CD4-positive, alpha-beta T cell treated with Interleukin-6 for 4 hours (primary cell): ENCODE measurements at regions not wholly inside any gene's neighbourhood (a gene's known extent, or its start where the extent isn't known, plus 50 kb on each side); places are given as distances from the start of the nearest gene placed in this dataset.
"Not testable (repeated sequence)": the region's sequence is repeated elsewhere in the genome, so short reads cannot be mapped to it uniquely, and the experiment has no call there.

ENCODE experiments used
- DNase-seq: peaks from one replicate; pipeline ENCODE4 v3.0.0-alpha.2; 2020; ENCODE audit warnings: mixed read lengths

DNA sequence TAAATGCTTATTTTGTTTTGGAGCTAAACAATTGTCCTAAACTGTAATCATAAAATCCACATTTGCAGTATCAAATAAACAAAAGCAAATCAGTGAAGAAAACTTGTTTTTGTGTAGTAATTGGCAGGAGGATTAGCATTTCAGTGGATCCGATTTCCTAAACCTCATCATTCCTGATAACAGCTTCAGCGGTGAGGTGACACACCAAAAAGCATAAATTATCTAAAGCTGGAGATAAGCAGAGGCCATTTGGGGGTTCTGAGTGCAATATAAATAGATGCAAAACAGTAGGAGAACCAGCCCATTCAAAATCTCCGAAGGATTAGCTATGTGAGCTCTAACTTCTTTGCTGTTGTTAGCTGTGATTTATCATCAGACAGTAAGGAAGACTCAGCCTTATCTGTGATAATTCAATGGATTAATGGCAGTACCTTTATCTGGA, 235.8 kb downstream of the EPHA7 start:
- no peak for DNase-seq

DNA sequence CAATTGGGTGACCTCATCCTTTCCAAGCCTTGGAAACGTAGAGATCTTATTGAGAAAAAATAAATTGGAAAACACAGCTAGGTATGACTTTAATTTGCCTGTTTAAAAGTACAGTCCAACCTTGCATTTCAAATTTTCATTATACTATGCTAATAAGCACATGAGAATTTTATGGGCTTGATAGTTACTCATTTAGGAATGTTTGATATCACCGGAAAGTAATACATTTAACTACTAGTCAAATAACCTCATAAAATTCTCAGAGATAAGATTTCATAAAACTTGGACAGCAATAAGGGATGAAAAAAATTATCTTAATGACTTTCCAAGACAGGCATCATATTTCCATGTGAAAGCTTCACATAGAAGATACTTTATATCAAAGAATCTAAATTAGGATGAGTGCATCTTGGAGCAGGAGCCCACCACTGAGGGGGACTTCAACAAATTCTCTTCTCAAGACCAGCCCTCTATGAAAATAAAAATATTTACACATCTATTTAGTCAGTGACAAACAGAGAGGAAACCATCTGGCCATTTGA, 236.3 kb downstream of the EPHA7 start:
- DNase-seq, result no peak

DNA sequence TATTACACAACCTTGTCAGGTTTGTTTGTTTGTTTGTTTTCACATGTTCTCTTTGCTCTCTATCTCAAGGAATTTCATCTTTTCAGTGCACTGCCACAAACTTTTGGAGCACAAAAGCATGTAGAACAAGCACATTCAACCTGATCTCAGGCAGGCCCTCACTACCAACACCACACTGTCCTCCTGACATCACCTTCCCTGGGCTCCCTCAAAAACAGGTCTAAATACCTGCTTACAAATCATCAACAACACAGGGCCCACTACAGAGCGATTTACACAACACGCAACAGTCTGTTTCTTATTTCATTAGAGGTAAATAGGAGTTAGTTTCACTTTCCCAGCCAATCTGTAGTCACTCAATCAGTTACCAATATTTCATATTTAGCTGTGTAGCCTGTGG, 241.4 kb downstream of the EPHA7 start:
- DNase-seq, result no peak

DNA sequence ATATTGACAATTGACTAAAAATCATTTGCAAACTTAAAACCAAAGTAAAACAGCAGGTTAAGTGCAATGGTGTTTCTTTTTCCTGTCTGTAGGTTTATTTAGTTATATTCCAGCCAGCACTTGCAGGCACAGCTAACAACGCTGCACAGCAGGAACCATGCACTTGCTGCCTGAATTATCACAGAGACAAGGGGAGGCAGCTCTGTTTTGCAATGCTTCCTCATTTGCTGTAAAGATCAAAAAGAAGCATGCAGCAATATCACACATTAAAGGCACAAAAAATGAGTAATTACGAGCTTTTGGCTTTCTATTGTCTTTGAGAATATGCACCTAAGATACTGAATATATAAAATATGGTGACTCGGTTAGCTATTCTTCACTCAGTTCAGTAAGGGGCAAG, 241.9 kb downstream of the EPHA7 start:
- no peak for DNase-seq

DNA sequence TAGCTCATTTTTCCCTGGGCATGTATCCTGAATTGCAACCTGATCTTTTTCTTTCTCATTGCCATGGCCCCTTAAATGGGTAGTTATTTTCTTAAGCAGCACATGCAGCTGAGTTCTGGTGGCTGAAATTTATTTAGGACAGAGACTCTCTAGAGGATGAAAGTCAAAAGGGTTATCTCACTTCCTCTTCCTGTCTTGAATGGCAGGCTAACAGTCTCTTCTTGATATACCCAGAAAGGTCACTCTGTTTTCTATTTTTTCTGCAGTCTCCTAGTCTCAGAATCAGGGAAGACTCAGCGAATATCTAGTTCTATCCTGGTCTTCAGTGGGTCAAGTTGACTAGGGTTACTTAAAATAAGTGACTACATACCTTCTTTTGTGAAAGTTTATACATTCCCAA, 243.3 kb downstream of the EPHA7 start:
- no peak for DNase-seq

DNA sequence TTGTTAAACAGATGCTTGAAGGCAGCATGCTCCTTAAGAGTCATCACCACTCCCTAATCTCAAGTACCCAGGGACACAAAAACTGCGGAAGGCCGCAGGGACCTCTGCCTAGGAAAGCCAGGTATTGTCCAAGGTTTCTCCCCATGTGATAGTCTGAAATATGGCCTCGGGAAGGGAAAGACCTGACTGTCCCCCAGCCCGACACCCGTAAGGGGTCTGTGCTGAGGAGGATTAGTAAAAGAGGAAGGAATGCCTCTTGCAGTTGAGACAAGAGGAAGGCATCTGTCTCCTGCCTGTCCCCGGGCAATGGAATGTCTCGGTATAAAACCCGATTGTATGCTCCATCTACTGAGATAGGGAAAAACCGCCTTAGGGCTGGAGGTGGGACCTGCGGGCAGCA, 245.8 kb downstream of the EPHA7 start:
- DNase-seq, result not testable (repeated sequence)

DNA sequence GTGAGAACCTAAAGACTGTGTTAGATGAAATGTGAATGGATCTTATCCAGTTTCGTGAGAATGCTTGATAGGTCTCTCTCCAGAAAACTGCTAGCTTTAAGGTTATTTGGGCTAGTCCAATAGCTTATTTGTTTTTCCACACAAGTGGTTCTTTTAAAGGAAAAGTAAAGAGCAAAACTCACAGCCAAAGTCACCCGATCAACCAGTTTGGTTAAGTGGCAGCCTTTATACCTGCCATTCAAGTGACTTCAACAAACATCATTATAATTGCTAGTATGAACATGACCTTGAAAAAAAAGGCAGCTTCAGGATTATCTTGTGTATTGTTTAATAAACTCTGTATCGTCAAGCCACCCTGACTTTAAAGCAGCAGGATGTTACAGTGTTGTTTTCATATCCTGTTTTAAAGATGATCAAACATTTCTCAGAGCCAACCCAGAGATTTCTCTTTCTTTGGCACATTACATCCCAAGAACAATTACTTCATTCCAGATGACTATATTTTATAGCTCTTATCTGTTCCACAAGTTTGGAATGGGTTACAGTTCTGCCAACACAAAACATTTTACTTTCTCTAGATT, 253.4 kb downstream of the EPHA7 start:
- DNase-seq, result no peak

DNA sequence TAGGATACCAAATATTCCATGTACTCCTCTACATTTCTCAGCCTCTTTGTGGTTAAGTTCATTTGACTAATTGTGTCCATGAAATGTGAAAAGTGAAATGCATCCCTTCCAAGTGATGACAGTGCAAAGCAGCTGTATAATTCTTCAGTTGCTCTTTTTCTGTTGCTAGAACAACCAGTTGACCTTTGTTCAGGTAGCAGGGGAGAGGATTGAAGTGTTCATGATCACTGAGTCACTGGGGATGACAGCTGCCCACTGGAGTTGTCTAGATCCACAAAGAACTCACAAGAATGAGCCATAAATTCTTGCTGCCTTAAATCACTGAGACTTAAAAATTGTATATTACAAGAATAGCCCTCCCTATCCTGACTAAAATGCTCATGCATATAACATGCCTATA, 254.6 kb downstream of the EPHA7 start:
- DNase-seq, result no peak

DNA sequence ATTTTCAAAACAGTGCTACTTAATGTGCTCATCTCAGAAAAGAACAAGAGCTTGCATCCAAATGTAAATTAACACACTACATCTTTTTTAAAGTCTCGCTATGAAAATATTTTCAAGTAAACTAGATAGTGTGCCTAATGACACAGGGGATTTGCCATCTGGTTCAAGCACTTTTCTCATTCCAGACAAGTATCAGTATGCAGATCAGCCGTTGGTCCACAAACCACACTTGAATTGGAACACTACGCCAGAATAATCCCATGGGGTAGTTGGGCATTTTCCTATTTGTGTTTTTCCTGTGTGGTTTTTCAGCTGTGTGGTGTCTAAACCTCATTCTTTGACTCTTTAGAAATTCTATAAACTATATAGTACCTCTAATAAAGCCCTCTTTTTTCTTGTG, 256.2 kb downstream of the EPHA7 start:
- no peak for DNase-seq

DNA sequence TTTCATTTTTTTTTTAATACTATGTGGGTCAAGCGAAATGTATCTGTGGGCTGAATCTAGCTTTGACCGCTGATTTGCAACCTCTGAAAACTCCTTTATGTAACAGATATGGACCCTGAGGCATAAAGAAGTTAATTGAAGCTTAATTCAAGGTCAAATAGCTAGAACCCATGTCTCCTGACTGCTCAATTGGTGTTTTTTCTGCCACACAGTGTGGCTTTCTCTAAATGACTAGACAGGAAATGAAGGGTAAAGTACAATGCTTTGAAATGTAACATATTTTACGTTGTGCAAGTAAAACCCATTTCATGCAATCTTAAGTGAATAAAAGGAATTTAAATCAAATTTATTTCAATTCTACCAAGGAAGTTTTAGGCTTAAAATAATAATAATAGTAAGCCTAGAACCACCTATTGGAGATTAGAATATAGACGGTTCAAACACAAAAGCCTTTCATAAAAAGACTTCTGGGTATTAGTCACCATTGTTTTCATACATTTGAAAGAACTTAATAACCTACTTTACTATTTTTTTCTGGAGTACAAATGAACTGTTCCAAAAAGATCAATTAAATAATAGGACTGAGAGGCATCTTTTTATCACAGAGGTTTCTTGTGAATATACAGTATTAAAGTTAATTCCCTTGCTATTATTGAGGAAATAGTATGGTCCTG, 279.8 kb downstream of the EPHA7 start:
- DNase-seq, result no peak

DNA sequence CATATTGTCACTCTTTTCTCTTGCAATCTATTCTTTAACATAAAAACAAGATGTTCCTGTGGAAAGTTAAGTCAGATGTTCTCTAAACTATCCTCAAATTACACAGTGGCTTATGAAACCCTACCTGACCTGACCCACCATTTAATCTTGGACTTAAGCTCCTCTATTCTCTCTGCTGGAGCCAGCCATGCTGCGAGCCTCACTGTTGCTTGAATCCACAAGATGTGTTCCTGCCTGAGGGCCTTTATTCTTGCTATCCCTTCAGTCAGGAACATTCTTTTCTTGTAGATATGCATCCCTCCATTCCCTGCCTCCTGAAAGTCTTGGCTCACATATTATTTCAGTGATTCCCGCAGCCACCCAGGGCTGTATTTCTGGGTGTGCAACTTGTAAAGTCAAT, 283.2 kb downstream of the EPHA7 start:
- no peak for DNase-seq

DNA sequence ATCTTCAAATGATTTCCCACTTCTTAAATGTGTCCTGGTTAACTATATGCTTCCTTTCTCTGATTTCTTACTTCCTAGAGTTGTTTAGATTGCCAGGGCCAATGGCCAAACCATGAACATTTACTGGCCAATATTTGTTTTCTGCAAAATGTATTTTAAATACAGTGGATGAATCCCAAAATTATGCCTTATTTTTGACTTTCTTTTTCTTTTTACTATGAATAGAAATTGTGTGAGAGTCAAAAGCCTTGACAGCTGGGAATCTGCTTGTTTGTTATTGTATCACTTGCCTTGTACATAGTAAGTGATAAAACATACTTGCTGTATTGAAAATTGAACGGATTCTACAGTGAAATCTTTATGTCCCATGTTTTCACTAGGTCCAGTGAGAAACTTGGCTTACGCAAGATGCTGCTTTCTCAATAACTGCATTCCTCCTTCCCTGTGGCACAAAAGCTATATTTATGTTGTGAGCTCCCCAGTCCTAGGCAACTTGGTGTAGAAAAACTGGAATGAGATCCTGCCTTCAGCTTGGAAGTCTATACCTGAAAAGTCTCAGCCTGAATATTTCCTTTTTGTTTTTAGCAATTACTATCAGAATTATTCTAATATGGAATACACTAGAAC, 295.2 kb downstream of the EPHA7 start:
- DNase-seq, result no peak

DNA sequence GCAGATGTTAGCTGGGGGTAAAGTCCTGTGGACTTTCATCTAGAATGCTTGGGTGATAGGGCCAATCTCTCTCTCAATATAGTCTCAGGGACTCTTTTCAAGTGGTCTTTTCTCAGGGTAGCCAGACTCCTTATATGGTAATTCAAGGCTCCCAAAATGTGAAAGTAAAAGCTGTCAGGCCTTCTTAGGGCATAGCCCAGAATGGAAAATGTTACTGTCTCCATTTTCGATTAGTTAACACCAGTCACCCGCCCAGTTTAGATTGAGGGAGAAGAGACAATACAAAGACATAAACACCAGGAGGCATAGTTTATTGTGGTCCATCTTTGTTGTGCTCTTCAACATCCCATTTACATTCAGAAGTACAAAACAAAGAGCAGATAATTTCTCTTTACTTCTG, 295.8 kb downstream of the EPHA7 start:
- DNase-seq, result no peak

DNA sequence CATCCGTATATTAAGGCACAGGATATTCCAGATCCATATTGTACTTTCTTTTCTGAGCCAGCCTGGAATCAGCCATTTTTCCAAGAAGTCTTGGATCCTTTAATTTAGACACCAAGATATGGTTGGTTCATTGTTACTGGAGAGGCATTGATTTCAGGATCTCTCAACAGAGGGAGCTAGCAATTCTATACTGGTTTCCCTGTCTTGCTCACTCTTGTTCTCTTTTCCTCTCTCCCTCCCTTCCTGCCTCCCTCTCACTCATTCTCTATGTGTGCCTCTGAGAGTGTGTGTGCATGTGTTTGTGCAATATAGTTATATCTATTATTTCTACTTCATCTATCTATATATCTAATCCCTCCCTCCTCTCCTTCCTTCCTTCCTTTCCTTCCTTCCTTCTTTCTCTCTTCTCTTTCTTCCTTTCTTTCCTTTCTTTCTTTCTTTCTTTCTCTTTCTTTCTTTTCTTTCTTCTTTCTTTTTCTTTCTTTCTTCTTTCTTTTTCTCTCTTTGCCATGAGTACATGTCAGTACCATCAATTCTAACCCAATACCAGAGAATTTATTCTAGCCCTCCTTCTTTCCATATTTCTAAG, 299.1 kb downstream of the EPHA7 start:
- DNase-seq, result no peak

DNA sequence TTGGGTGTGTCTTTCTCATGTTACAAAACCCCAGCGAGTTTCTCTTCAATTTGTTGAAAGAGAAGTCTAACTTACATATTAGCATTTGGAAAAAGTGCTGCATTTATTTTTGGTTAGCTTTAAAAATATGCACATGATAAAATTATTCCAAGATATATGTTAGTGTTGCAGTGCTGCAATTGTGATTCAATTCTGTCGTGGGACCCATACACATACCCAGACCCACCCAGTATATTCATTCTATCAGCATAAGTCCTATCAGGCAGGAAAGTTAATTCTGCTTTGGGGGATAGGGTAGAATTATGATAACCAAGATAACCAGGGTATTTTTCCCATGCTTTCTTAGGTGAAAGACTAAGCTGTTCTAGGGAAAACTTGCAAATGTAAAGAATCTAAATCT, 313.5 kb downstream of the EPHA7 start:
- no peak for DNase-seq

DNA sequence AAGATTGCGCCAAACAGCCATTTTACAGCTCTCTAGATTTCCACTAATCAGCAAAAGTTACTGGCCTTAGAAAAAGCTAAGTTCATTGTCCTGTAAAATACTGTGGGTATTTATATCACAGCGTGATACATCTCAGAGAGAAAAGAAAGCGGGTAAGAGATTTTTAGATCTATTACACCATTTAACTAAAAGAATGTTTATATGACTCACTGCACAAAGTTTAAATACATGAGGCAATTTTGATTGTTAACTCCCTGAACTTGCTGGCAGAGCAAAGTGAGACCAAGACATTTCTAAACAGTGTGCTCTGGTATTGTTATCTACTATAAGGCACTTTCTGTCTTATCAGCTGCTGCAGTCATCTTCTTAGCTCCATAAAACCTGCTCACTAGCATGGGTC, 314.3 kb downstream of the EPHA7 start:
- no peak for DNase-seq

DNA sequence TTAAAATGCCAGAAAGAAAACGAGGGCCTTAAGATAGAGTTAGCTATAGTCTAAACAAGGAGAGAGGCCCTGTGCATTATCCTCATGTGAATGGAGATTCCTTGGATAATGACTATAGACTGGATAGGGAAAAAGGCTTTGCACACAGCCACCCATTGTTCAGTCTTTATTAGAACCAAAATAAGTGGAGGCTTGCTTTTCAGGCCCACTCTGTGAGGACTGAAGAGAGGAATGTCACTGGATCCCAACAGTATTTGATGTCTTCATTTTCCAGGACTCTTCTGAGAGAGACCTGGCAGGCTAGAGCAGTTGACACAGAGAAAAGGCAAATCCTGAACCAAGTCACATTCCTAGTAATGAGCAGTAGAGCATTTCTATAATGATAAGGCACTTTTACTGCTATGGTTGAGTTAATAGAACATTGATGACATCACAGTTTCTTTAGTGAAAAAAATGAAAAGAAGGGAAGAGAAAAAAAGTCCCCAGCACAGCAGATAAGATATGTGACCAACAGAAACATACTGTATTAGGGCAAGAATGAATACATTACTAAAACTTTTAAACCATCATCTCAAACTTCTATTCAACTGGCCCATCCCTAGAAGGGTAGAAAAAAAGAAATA, 315.1 kb downstream of the EPHA7 start:
- DNase-seq, result no peak

DNA sequence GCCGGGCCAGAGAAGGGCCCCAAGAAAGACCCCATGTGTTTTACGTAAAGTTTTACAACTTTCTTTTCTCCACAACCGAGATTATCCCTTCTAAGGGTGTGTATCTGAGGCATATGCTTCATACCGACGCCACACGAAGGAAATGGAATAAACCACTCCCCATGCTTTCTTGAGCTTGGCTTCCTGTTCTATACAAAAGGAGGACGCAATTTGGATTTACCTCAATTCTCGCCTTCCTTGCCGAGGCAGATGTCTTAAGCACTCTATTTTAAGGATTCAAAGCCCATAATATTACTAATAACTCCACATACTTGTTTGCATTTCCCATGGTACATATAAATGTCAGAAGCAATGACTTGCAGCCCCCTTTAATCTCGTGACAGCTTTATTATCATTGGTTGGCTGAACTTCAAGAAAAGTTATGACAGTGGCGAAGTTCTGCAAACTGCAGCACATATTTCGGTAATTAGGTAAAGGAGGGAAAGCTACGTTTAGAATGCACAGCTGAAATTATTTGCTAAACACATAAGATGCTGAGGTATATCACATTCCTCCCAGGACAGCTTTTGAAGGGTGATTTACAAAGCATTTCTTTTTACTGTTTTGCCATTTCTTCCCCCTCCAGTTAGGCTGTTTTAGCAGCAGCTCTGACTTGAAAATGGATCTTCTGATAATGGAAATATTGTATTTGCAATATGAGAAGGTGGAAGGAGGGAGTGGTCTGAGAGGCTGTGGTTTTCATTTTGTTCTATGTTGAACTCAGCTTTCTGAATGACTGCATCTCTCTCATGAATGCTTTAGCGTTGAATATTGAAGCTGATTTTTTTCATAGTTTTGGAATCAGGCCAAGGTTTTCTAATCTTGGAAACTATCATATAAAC, 330.5 kb downstream of the EPHA7 start:
- DNase-seq, result no peak

DNA sequence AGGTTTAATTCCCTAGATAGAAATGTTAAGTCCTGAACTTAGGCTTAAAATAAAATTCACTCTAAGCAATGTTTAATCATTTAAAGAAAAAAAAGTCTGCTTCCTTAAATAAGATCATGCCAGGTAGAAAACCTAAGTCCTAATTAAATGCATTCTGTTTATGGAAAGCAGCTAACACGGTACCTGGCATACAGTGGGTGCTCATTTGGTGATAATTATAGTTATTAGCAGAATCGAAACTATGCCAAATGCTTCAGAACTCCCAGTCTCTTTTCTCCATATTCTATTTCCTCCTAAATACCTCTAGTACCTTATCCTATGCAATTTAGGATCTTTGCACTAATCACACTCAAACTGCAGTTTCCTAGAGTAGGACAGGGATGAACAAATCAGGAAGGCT, 331.8 kb downstream of the EPHA7 start:
- no peak for DNase-seq

DNA sequence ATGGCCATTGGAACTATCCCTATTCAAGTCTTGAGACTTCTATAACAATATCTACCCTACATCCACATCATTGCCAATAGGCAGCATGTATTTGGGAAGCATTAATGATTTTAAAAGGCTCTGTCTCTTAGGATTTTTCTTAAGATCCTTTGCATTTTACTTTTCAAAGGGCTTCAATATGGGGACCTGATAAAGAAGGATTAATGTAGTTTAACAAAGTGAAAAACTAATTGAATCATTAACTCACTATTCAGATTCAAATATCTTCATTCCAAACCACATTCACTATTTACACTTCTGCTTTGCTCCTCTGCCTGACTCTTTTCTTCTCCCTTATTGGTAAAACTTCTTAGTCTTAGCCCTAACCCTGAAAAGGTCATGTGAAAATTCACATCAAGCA, 333.0 kb downstream of the EPHA7 start:
- no peak for DNase-seq

DNA sequence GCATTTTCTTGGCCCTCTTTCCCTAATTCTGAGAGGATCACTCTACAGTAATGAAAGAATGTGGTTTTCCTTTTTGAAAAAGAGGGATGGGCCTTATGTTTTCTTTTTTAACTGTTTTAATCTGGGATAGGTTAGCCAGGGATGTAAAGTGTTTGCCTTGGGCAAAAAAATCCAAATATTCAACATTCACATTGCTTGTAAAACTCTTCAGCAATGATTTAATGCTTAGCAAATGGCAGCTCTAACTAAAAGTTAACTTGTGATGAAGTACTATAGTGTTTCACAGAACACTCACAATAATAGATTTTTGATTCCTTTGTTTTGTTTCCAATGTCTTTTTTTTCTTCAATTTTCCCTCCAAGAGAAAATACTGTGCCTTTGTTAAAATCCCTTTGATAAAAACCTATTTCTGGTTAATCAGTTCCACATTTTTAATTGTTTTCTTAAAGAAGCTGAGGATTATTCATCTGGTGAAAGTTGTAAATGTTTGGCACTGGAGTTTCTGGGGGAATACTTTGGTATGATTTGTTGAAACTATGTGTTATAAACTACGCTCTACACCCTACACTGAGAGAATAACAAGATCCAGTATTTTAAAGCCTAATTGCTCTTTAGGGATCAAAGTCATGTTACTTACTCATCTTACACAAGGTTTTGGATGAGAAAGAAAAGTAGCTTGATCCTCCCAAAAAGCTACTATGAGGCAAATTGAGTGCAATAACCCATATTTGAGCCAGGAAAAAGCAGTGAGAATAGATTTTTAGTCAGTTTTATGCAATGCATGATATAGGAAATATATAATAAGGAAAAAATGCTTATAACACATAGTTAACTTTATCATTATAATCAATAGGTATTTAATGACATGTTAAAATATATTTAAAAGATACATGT, 335.8 kb downstream of the EPHA7 start:
- DNase-seq, result no peak
